ENCODE measurements at regions not wholly inside any gene's neighbourhood (a gene's known extent, or its start where the extent isn't known, plus 50 kb on each side); places are given as distances from the start of the nearest gene placed in this dataset.

- in situ Hi-C loops (cut with HindIII; ENCODE audit: low pct_unique_long_range_greater_than_20kb, low sequenced_read_pairs) = no loop called here
- no peak for DNase-seq (ENCODE audit: low read depth)
Measured at GRCh38 chr14:71576472-71576871, 355.8 kb upstream of the RGS6 start.

- no peak for DNase-seq (ENCODE audit: low read depth)
- in situ Hi-C loops (cut with HindIII; ENCODE audit: low pct_unique_long_range_greater_than_20kb, low sequenced_read_pairs) = no loop called here
Measured at GRCh38 chr14:71579331-71579730, 352.9 kb upstream of the RGS6 start.

GRCh38 chr14:71582705-71583104, 349.5 kb upstream of the RGS6 start:
- in situ Hi-C loops (cut with HindIII; ENCODE audit: low pct_unique_long_range_greater_than_20kb, low sequenced_read_pairs) = no loop called here
- DNase-seq (ENCODE audit: low read depth) = no peak

- DNase-seq (ENCODE audit: low read depth) = no peak
- in situ Hi-C loops (cut with HindIII; ENCODE audit: low pct_unique_long_range_greater_than_20kb, low sequenced_read_pairs) = no loop called here
Measured at GRCh38 chr14:71583194-71583593, 349.0 kb upstream of the RGS6 start.

GRCh38 chr14:71583705-71584104, 348.5 kb upstream of the RGS6 start:
- DNase-seq (ENCODE audit: low read depth) = no peak
- in situ Hi-C loops (cut with HindIII; ENCODE audit: low pct_unique_long_range_greater_than_20kb, low sequenced_read_pairs) = no loop called here

- DNase-seq (ENCODE audit: low read depth) = no peak
- in situ Hi-C loops (cut with HindIII; ENCODE audit: low pct_unique_long_range_greater_than_20kb, low sequenced_read_pairs) = no loop called here
Measured at GRCh38 chr14:71585361-71585760, 346.9 kb upstream of the RGS6 start.

GRCh38 chr14:71586131-71586897, 345.9 kb upstream of the RGS6 start:
- no peak for DNase-seq (ENCODE audit: low read depth)
- in situ Hi-C loops (cut with HindIII; ENCODE audit: low pct_unique_long_range_greater_than_20kb, low sequenced_read_pairs) = no loop called here

GRCh38 chr14:71588028-71588427, 344.2 kb upstream of the RGS6 start:
- DNase-seq (ENCODE audit: low read depth) = no peak
- in situ Hi-C loops (cut with HindIII; ENCODE audit: low pct_unique_long_range_greater_than_20kb, low sequenced_read_pairs) = no loop called here

GRCh38 chr14:71588576-71589215, 343.5 kb upstream of the RGS6 start:
- DNase-seq (ENCODE audit: low read depth) = no peak
- in situ Hi-C loops (cut with HindIII; ENCODE audit: low pct_unique_long_range_greater_than_20kb, low sequenced_read_pairs) = no loop called here

GRCh38 chr14:71589609-71590008, 342.6 kb upstream of the RGS6 start:
- in situ Hi-C loops (cut with HindIII; ENCODE audit: low pct_unique_long_range_greater_than_20kb, low sequenced_read_pairs) = no loop called here

GRCh38 chr14:71590131-71590530, 342.1 kb upstream of the RGS6 start:
- DNase-seq (ENCODE audit: low read depth) = no peak
- in situ Hi-C loops (cut with HindIII; ENCODE audit: low pct_unique_long_range_greater_than_20kb, low sequenced_read_pairs) = no loop called here

More at GRCh38 chr14:71589609-71590008, 342.6 kb upstream of the RGS6 start:
- no peak for DNase-seq (ENCODE audit: low read depth)

- in situ Hi-C loops (cut with HindIII; ENCODE audit: low pct_unique_long_range_greater_than_20kb, low sequenced_read_pairs) = no loop called here
- DNase-seq (ENCODE audit: low read depth) = no peak
Measured at GRCh38 chr14:71591231-71591630, 341.0 kb upstream of the RGS6 start.

- no peak for DNase-seq (ENCODE audit: low read depth)
- in situ Hi-C loops (cut with HindIII; ENCODE audit: low pct_unique_long_range_greater_than_20kb, low sequenced_read_pairs) = no loop called here
Measured at GRCh38 chr14:71591929-71592328, 340.3 kb upstream of the RGS6 start.

- DNase-seq (ENCODE audit: low read depth) = no peak
- in situ Hi-C loops (cut with HindIII; ENCODE audit: low pct_unique_long_range_greater_than_20kb, low sequenced_read_pairs) = no loop called here
Measured at GRCh38 chr14:71592361-71592760, 339.9 kb upstream of the RGS6 start.

- in situ Hi-C loops (cut with HindIII; ENCODE audit: low pct_unique_long_range_greater_than_20kb, low sequenced_read_pairs) = no loop called here
Measured at GRCh38 chr14:71593966-71594365, 338.3 kb upstream of the RGS6 start.

GRCh38 chr14:71594821-71595220, 337.4 kb upstream of the RGS6 start:
- in situ Hi-C loops (cut with HindIII; ENCODE audit: low pct_unique_long_range_greater_than_20kb, low sequenced_read_pairs) = no loop called here
- no peak for DNase-seq (ENCODE audit: low read depth)

More at GRCh38 chr14:71593966-71594365, 338.3 kb upstream of the RGS6 start:
- DNase-seq (ENCODE audit: low read depth) = no peak

- no peak for DNase-seq (ENCODE audit: low read depth)
Measured at GRCh38 chr14:71595441-71595840, 336.8 kb upstream of the RGS6 start.

GRCh38 chr14:71597287-71597920, 334.8 kb upstream of the RGS6 start:
- in situ Hi-C loops (cut with HindIII; ENCODE audit: low pct_unique_long_range_greater_than_20kb, low sequenced_read_pairs) = no loop called here
- no peak for DNase-seq (ENCODE audit: low read depth)

More at GRCh38 chr14:71595441-71595840, 336.8 kb upstream of the RGS6 start:
- in situ Hi-C loops (cut with HindIII; ENCODE audit: low pct_unique_long_range_greater_than_20kb, low sequenced_read_pairs) = no loop called here

- in situ Hi-C loops (cut with HindIII; ENCODE audit: low pct_unique_long_range_greater_than_20kb, low sequenced_read_pairs) = no loop called here
- no peak for DNase-seq (ENCODE audit: low read depth)
Measured at GRCh38 chr14:71597955-71598660, 334.1 kb upstream of the RGS6 start.
